Fibroblast of lung (primary cell): ENCODE measurements at regions not wholly inside any gene's neighbourhood (a gene's known extent, or its start where the extent isn't known, plus 50 kb on each side); places are given as distances from the start of the nearest gene placed in this dataset.

ENCODE experiments used
- EZH2 ChIP-seq: IDR thresholded peaks from 2 replicates; pipeline ENCODE4 v1.5.1; 2012; ENCODE audit warnings: low read length, control low read depth, mild to moderate bottlenecking; ENCODE audit errors: missing control alignments
- TF ChIP-seq, protein P1 (sequence below), 2 donors: IDR thresholded peaks in 1 of 2; conservative IDR thresholded peaks in 1 of 2; 1 replicate in 1 of 2; 2 replicates in 1 of 2; pipeline ENCODE4 v1.5.1; 2011 to 2012; ENCODE audit warnings: low read length in 2 of 2, control low read depth in 1 of 2, inconsistent platforms in 1 of 2, low read depth in 1 of 2, mild to moderate bottlenecking in 1 of 2

DNA sequence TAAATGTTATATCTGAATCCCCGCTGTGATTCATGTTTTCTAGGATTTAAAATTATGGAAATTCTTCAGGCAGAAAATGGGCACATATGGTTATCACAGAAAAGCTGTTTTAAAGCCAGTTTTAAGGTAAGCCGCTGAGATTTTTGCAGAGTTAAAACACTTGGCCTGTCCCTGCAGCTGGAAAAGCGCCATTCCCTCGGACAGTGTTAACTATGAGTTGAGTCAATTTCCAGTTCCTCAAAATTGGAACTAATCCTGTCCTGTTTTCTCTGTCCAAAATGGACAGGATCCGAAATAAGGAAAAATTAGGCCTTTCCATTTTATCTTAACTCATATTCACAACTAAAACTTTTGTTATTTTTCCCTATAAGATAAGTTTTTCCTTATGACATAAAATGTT is 225.2 kb downstream of the SAMD5 start:
- TF ChIP-seq, protein P1, sequence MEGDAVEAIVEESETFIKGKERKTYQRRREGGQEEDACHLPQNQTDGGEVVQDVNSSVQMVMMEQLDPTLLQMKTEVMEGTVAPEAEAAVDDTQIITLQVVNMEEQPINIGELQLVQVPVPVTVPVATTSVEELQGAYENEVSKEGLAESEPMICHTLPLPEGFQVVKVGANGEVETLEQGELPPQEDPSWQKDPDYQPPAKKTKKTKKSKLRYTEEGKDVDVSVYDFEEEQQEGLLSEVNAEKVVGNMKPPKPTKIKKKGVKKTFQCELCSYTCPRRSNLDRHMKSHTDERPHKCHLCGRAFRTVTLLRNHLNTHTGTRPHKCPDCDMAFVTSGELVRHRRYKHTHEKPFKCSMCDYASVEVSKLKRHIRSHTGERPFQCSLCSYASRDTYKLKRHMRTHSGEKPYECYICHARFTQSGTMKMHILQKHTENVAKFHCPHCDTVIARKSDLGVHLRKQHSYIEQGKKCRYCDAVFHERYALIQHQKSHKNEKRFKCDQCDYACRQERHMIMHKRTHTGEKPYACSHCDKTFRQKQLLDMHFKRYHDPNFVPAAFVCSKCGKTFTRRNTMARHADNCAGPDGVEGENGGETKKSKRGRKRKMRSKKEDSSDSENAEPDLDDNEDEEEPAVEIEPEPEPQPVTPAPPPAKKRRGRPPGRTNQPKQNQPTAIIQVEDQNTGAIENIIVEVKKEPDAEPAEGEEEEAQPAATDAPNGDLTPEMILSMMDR (conservative IDR thresholded peaks at IDR 0.05 in 1 of 2, IDR thresholded peaks at IDR 0.05 in 1 of 2; ENCODE audit: low read depth in 1 of 2, low read length in 2 of 2), result no peak
- no peak for TF ChIP-seq EZH2
